ENCODE measurements at regions not wholly inside any gene's neighbourhood (a gene's known extent, or its start where the extent isn't known, plus 50 kb on each side); places are given as distances from the start of the nearest gene placed in this dataset.

- no peak for DNase-seq
These were observed 338.2 kb upstream of the SMIM30 start for GRCh38 chr7:113456533-113456932.

- no peak for DNase-seq
These were observed 336.3 kb upstream of the SMIM30 start for GRCh38 chr7:113454597-113455169.

GRCh38 chr7:113452245-113452644 lies 333.9 kb upstream of the SMIM30 start:
- DNase-seq, result no peak

- no peak for DNase-seq
These were observed 328.4 kb upstream of the SMIM30 start for GRCh38 chr7:113446791-113447190.

- no peak for DNase-seq
These were observed 328.0 kb upstream of the SMIM30 start for GRCh38 chr7:113446391-113446790.

- no peak for DNase-seq
These were observed 325.9 kb upstream of the SMIM30 start for GRCh38 chr7:113444261-113444660.

- DNase-seq, result no peak
These were observed 321.8 kb upstream of the SMIM30 start for GRCh38 chr7:113440173-113440572.

GRCh38 chr7:113431406-113431805 lies 313.1 kb upstream of the SMIM30 start:
- DNase-seq, result no peak

GRCh38 chr7:113424185-113424817 lies 305.9 kb upstream of the SMIM30 start:
- DNase-seq, result no peak

GRCh38 chr7:113421696-113422330 lies 303.5 kb upstream of the SMIM30 start:
- DNase-seq, result peak; percentile 92

- DNase-seq, result no peak
These were observed 296.2 kb upstream of the SMIM30 start for GRCh38 chr7:113414401-113415035.

GRCh38 chr7:113412410-113412809 lies 294.1 kb upstream of the SMIM30 start:
- DNase-seq, result no peak

GRCh38 chr7:113410796-113411195 lies 292.4 kb upstream of the SMIM30 start:
- DNase-seq, result peak; percentile 6

- no peak for DNase-seq
These were observed 290.6 kb upstream of the SMIM30 start for GRCh38 chr7:113408999-113409398.

- DNase-seq, result no peak
These were observed 287.1 kb upstream of the SMIM30 start for GRCh38 chr7:113405296-113406056.

GRCh38 chr7:113404245-113404644 lies 285.9 kb upstream of the SMIM30 start:
- DNase-seq, result peak; percentile 12

- no peak for DNase-seq
These were observed 284.1 kb upstream of the SMIM30 start for GRCh38 chr7:113402482-113402881.

- DNase-seq, result no peak
These were observed 283.7 kb upstream of the SMIM30 start for GRCh38 chr7:113402005-113402404.

GRCh38 chr7:113394856-113395255 lies 276.5 kb upstream of the SMIM30 start:
- no peak for DNase-seq

- peak; percentile 4 for DNase-seq
These were observed 274.6 kb upstream of the SMIM30 start for GRCh38 chr7:113392841-113393540.

GRCh38 chr7:113392421-113392820 lies 274.1 kb upstream of the SMIM30 start:
- no peak for DNase-seq

- DNase-seq, result no peak
These were observed 270.8 kb upstream of the SMIM30 start for GRCh38 chr7:113389112-113389646.

All from tongue (tissue), 1 donor.